HFF-Myc (cell line): ENCODE measurements at regions not wholly inside any gene's neighbourhood (a gene's known extent, or its start where the extent isn't known, plus 50 kb on each side); places are given as distances from the start of the nearest gene placed in this dataset.

Source experiments
- DNase-seq: peaks from one replicate; pipeline ENCODE4 v3.0.0-alpha.2; 2011; ENCODE audit warnings: low read depth; ENCODE audit errors: extremely low read depth
- H3K4me3 ChIP-seq: replicated peaks from 2 replicates; pipeline ENCODE4 v1.5.1; 2011; ENCODE audit warnings: low read depth, mild to moderate bottlenecking, control low read depth, low read length
- TF ChIP-seq, protein P1 (sequence below): IDR thresholded peaks from 2 replicates; pipeline ENCODE4 v1.5.1; 2012; ENCODE audit warnings: mild to moderate bottlenecking, low read depth, low read length, control low read depth; ENCODE audit errors: missing control alignments

DNA sequence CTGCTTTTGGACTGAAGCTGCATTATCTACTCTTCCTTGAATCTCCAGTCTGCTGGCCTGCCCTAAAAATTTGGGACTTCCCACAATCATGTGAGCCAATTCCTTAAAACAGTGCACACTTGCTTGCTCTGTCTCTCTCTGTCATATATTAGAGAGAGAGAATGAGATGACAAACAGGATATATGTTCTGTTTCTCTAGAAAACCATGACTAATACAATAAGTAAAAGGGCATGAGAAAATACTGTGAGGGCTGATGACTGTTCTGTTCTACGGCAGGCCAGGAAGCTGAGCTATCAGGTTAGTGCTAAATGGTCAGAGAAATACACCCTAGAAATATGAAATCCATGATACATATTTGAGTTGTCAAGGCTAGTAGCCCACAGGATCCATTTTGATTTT, 1896.8 kb upstream of the CELF4 start:
- no peak overlapping the region for H3K4me3 ChIP-seq
- DNase-seq: no peak

DNA sequence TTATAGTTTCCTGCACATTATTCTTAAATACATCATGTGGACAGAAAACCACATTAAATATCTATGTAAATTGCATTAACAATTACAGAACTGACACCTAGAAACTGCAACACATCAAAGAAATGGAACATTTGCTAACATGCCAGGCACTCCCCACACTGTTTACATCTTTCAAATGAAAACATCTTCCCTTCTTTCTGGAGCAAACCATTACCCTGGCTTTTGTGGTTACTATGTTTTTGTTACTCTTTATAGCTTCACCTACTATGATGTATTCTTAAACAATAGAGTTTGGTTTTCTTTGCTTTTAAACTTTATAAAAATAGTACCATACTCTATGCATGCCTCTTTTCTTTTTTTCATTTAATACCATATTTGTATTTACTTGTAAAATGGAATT, 1894.5 kb upstream of the CELF4 start:
- no peak overlapping the region for H3K4me3 ChIP-seq
- no peak for DNase-seq
- TF ChIP-seq, protein P1, sequence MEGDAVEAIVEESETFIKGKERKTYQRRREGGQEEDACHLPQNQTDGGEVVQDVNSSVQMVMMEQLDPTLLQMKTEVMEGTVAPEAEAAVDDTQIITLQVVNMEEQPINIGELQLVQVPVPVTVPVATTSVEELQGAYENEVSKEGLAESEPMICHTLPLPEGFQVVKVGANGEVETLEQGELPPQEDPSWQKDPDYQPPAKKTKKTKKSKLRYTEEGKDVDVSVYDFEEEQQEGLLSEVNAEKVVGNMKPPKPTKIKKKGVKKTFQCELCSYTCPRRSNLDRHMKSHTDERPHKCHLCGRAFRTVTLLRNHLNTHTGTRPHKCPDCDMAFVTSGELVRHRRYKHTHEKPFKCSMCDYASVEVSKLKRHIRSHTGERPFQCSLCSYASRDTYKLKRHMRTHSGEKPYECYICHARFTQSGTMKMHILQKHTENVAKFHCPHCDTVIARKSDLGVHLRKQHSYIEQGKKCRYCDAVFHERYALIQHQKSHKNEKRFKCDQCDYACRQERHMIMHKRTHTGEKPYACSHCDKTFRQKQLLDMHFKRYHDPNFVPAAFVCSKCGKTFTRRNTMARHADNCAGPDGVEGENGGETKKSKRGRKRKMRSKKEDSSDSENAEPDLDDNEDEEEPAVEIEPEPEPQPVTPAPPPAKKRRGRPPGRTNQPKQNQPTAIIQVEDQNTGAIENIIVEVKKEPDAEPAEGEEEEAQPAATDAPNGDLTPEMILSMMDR: no peak

More for the DNA sequence above, 1896.8 kb upstream of the CELF4 start:
- TF ChIP-seq, protein P1: no peak

DNA sequence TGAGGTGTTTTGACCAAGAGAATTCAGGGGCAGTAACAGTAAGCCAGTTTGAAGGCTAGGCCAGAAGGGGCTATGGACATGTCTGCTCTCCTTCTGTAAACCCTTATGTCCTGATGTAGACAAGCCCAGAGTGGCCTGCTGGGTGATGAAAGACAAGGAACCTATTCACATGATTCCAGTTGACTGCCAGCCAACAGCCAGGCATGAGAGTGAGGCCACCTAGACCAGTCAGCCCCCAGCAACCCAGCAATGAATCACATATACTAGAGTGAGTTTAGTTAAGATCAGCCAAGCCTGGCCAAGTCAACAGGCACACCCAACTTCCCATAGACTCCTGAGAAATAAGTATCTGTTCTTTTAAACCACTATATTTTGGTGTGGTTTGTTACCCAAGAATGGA, 1889.7 kb upstream of the CELF4 start:
- DNase-seq: no peak
- H3K4me3 ChIP-seq: no peak overlapping the region

DNA sequence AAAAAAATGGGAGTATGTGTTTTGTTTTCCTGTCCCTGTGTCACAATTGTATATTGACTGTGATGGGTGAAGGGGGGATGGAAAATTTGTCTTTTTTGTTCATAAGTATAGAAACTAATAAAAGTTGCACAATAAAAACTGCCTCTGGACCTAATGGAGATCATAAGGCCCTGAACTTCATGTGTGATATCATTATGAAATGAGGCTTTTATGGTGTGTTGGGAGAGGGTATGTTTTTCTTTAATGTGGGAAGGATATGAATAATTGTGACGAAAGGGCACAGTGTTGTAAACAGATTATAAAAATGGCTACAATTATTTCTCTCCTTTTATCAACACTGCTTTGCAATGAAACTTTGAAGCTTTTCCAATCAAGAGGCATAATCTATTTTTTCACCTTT, 1889.3 kb upstream of the CELF4 start:
- no peak overlapping the region for H3K4me3 ChIP-seq
- TF ChIP-seq, protein P1: no peak
- DNase-seq: no peak

More for the DNA sequence above, 1889.7 kb upstream of the CELF4 start:
- TF ChIP-seq, protein P1: no peak

DNA sequence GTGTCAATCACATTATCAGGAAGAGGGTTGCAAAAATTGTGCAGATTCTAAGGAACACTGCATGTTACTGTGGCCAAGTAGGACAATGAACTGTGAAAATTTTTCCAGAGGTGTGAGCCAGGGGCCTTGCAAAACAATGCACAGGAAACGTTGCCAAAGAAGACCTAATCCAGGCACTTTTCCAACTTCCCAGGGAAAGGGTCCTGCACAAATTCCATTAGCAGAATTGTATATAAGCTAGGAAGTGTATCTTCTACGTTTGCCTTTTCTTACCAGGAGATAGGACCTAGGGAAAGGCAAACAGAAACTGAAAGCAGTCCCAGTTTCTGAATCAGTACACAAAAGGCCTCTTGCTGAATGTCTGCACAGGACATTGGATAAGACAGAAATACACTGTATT, 1888.3 kb upstream of the CELF4 start:
- no peak overlapping the region for H3K4me3 ChIP-seq
- no peak for DNase-seq
- TF ChIP-seq, protein P1: no peak

DNA sequence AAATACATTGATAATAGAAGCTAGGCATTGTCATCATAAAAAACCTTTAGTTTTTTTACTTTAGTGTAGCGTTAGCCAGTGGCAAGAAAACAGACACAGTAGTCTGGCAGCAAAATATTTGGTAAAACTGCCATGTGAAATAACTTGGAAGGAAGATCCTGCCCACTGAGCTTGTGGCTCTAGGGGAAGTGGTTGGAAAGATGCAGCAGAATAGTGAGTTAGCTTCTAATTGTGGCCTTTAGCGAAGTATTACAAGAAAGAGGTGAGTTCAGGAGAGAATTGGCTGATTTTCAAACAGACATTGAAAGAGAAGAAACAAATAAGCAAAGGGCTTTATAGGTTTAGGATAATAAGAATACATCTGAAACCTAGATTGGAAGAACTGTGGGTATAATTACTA, 1887.8 kb upstream of the CELF4 start:
- H3K4me3 ChIP-seq: no peak overlapping the region
- DNase-seq: no peak
- TF ChIP-seq, protein P1: no peak

DNA sequence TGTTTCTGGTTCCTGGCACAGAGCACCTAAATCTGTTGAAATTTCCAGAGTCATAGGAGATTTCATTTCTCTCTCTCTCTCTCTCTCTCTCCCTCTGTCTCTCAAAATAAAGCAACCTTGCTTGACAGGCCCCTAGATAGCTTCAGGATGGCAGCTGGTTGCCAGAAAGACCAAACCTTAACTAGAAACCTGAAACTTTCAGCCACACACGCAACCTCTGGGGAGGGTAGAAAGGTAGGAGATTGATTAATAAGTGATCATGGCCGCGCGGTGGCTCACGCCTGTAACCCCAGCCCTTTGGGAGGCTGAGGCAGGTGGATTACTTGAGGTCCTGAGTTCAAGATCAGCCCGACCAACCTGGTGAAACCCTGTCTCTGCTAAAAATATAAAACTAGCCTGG, 1885.4 kb upstream of the CELF4 start:
- TF ChIP-seq, protein P1: no peak
- H3K4me3 ChIP-seq: no peak overlapping the region
- no peak for DNase-seq
